GM23338 (cell line): ENCODE measurements at regions not wholly inside any gene's neighbourhood (a gene's known extent, or its start where the extent isn't known, plus 50 kb on each side); places are given as distances from the start of the nearest gene placed in this dataset.

ENCODE experiments used
- CREB1 ChIP-seq: fragments of 250-450 bp; sonication (Bioruptor Pico); IDR thresholded peaks from 2 replicates; pipeline ENCODE4 v1.5.0; 2020; ENCODE audit warnings: low read depth, mild to moderate bottlenecking, moderate library complexity
- JUNB ChIP-seq: IDR thresholded peaks from one replicate; pipeline ENCODE4 v1.6.1; 2016; ENCODE audit warnings: antibody characterized with exemption; ENCODE audit not compliant: unreplicated experiment
- REST ChIP-seq: IDR thresholded peaks from one replicate; pipeline ENCODE4 v1.6.1; 2018; ENCODE audit warnings: antibody characterized with exemption; ENCODE audit not compliant: unreplicated experiment
- STAT1 ChIP-seq: IDR thresholded peaks from one replicate; pipeline ENCODE4 v1.6.1; 2016; ENCODE audit warnings: antibody characterized with exemption; ENCODE audit not compliant: unreplicated experiment
- TF ChIP-seq, protein P1 (sequence below): fragments of 250-450 bp; sonication (Bioruptor Pico); IDR thresholded peaks from 2 replicates; pipeline ENCODE4 v1.5.0; 2020; ENCODE audit warnings: mild to moderate bottlenecking, moderate library complexity

DNA sequence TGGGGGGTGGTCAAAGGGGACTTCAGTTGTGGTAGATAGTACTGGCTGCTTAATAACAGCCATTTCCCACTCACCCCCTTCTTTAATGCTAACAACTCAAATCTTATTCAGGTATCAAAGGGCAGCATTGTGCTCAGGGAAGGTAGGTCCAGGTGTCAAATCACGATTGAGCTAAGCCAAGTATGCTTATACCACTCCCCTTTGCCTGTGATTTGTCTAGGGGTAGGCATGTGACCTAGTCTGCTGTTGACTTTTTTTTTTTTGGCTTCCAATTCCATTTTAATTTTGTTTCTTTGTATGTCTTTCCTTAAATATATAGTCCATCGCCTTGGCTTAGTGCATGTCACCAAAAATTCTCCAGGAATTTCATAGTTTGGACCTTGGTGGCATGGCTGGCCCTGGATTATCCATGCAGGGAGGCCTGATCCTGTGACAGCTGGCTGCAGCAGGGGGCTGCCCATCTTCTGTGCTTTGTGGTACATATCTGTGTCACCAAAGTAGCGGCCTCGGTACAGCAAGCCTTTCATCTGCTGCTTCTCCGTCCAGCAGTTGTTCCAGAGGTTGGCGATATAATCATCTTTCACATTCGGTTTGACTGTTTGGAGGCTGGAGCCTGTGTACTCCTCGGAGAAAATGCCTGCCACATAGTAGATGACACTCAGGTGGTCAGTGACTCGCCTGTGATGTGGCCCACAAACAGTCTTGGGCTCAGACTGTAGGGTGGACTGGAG, 68.1 kb upstream of the SPRED2 start (continued):
- TF ChIP-seq, protein P1, sequence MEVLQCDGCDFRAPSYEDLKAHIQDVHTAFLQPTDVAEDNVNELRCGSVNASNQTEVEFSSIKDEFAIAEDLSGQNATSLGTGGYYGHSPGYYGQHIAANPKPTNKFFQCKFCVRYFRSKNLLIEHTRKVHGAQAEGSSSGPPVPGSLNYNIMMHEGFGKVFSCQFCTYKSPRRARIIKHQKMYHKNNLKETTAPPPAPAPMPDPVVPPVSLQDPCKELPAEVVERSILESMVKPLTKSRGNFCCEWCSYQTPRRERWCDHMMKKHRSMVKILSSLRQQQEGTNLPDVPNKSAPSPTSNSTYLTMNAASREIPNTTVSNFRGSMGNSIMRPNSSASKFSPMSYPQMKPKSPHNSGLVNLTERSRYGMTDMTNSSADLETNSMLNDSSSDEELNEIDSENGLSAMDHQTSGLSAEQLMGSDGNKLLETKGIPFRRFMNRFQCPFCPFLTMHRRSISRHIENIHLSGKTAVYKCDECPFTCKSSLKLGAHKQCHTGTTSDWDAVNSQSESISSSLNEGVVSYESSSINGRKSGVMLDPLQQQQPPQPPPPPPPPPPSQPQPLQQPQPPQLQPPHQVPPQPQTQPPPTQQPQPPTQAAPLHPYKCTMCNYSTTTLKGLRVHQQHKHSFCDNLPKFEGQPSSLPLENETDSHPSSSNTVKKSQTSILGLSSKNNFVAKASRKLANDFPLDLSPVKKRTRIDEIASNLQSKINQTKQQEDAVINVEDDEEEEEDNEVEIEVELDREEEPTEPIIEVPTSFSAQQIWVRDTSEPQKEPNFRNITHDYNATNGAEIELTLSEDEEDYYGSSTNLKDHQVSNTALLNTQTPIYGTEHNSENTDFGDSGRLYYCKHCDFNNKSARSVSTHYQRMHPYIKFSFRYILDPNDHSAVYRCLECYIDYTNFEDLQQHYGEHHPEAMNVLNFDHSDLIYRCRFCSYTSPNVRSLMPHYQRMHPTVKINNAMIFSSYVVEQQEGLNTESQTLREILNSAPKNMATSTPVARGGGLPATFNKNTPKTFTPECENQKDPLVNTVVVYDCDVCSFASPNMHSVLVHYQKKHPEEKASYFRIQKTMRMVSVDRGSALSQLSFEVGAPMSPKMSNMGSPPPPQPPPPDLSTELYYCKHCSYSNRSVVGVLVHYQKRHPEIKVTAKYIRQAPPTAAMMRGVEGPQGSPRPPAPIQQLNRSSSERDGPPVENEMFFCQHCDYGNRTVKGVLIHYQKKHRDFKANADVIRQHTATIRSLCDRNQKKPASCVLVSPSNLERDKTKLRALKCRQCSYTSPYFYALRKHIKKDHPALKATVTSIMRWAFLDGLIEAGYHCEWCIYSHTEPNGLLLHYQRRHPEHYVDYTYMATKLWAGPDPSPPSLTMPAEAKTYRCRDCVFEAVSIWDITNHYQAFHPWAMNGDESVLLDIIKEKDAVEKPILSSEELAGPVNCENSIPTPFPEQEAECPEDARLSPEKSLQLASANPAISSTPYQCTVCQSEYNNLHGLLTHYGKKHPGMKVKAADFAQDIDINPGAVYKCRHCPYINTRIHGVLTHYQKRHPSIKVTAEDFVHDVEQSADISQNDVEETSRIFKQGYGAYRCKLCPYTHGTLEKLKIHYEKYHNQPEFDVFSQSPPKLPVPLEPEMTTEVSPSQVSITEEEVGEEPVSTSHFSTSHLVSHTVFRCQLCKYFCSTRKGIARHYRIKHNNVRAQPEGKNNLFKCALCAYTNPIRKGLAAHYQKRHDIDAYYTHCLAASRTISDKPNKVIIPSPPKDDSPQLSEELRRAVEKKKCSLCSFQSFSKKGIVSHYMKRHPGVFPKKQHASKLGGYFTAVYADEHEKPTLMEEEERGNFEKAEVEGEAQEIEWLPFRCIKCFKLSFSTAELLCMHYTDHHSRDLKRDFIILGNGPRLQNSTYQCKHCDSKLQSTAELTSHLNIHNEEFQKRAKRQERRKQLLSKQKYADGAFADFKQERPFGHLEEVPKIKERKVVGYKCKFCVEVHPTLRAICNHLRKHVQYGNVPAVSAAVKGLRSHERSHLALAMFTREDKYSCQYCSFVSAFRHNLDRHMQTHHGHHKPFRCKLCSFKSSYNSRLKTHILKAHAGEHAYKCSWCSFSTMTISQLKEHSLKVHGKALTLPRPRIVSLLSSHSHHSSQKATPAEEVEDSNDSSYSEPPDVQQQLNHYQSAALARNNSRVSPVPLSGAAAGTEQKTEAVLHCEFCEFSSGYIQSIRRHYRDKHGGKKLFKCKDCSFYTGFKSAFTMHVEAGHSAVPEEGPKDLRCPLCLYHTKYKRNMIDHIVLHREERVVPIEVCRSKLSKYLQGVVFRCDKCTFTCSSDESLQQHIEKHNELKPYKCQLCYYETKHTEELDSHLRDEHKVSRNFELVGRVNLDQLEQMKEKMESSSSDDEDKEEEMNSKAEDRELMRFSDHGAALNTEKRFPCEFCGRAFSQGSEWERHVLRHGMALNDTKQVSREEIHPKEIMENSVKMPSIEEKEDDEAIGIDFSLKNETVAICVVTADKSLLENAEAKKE (CRISPR knock-in tag), result no peak
- TF ChIP-seq STAT1 (no peak), REST (no peak), JUNB (no peak), CREB1 (CRISPR knock-in tag) (no peak)
